Karpas-422 (cell line): ENCODE measurements at regions not wholly inside any gene's neighbourhood (a gene's known extent, or its start where the extent isn't known, plus 50 kb on each side); places are given as distances from the start of the nearest gene placed in this dataset.

Experiments
- DNase-seq: peaks from one replicate; pipeline ENCODE4 v3.0.0-alpha.2; 2015
- H2AFZ ChIP-seq: fragments of 200-600 bp; sonication (generic); 2 replicates; pipeline ENCODE4 v1.6.1; 2014; ENCODE audit warnings: antibody characterized with exemption, low read length, mixed read lengths
- H3K27ac ChIP-seq: fragments of 200-600 bp; sonication (generic); 2 replicates; pipeline ENCODE4 v1.5.1; 2014; ENCODE audit warnings: mild to moderate bottlenecking, low read length, moderate library complexity
- H3K27me3 ChIP-seq: fragments of 200-600 bp; sonication (generic); 2 replicates; pipeline ENCODE4 v1.6.1; 2014; ENCODE audit warnings: low read length, mixed read lengths
- H3K36me3 ChIP-seq: fragments of 200-600 bp; sonication (generic); 2 replicates; pipeline ENCODE4 v1.6.1; 2014; ENCODE audit warnings: low read length, mixed read lengths; ENCODE audit not compliant: insufficient read depth
- H3K4me1 ChIP-seq: fragments of 200-600 bp; sonication (generic); 2 replicates; pipeline ENCODE4 v1.6.1; 2014; ENCODE audit warnings: mild to moderate bottlenecking, low read length, mixed read lengths
- H3K4me2 ChIP-seq: fragments of 200-600 bp; sonication (generic); 2 replicates; pipeline ENCODE4 v1.6.1; 2014; ENCODE audit warnings: low read length, low read depth, mild to moderate bottlenecking; ENCODE audit not compliant: poor library complexity, severe bottlenecking
- H3K4me3 ChIP-seq: fragments of 200-600 bp; sonication (generic); 2 replicates; pipeline ENCODE4 v1.5.1; 2014; ENCODE audit warnings: mild to moderate bottlenecking, antibody characterized with exemption, low read length, mixed read lengths
- H3K79me2 ChIP-seq: fragments of 200-600 bp; sonication (generic); 2 replicates; pipeline ENCODE4 v1.6.1; 2014; ENCODE audit warnings: mild to moderate bottlenecking, low read length, mixed read lengths
- H3K9ac ChIP-seq: fragments of 200-600 bp; sonication (generic); 2 replicates; pipeline ENCODE4 v1.6.0; 2014; ENCODE audit warnings: low read length
- H3K9me2 ChIP-seq: fragments of 200-600 bp; sonication (generic), shearing (Covaris generic); replicated peaks from 2 replicates; pipeline ENCODE4 v1.6.0; 2014; ENCODE audit warnings: mild to moderate bottlenecking, low read length, moderate library complexity; ENCODE audit not compliant: insufficient read depth
- H3K9me3 ChIP-seq: fragments of 300-700, 200-600 bp; sonication (generic); 2 replicates; pipeline ENCODE4 v1.6.1; 2014; ENCODE audit warnings: low read length, mixed read lengths
- H4K20me1 ChIP-seq: fragments of 200-600 bp; sonication (generic); 2 replicates; pipeline ENCODE4 v1.6.1; 2014; ENCODE audit warnings: mild to moderate bottlenecking, antibody characterized with exemption, low read length, low read depth; ENCODE audit not compliant: insufficient read depth

DNA sequence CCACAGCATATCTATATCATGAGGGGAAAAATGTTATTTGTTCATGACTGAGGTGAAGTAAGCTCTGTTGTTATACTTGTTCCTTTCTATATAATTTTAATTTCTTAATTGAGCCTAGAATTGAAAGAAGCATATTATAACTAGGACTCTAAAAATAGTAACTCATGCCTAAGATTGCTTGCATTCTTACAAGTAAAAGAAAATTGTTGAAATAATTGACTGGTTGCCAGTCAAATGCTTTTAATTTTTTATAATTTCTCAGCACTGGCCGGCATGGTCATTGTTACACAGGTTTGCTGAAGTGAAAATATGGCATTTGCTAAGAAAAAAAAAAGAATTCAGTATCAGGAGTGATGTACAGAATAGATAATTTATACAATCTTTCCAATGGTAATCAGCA lies 104.8 kb downstream of the GASK1B start:
- Histone ChIP-seq H3K36me3 (no peaks in the 10 kb centered on the region), H3K9me2 (no peaks in the 10 kb centered on the region; the same call in 1 of the 2 replicates), H3K4me3 (no peak overlapping the region), H3K4me2 (no peak overlapping the region), H3K27ac (no peak overlapping the region), H3K79me2 (no peaks in the 10 kb centered on the region), H3K9ac (no peak overlapping the region), H3K4me1 (no peaks in the 10 kb centered on the region), H3K9me3 (no peaks in the 10 kb centered on the region), H4K20me1 (no peaks in the 10 kb centered on the region), H2AFZ (no peak overlapping the region), H3K27me3 (no peaks in the 10 kb centered on the region)
- no peak for DNase-seq

DNA sequence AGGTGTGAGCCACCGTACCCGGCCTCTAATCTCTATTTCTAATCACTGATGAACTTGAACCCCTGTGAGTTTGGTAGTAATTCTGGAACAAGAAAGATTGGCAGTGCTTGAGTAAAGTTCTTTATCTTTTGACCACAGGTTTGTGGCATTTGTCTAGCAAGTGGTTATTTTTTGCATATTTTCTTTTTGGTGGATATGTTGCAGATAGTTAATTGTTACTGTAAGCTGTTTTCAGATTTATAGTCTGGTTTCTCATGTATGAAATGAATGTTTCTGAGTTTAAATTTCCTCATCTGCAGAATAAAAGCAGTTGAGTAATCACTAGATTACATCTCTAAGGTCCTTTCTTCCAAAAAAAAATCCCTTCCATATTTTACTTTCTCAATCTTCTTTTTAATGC lies 105.2 kb downstream of the GASK1B start:
- Histone ChIP-seq H4K20me1 (no peaks in the 10 kb centered on the region), H3K36me3 (no peaks in the 10 kb centered on the region), H3K4me2 (no peak overlapping the region)

DNA sequence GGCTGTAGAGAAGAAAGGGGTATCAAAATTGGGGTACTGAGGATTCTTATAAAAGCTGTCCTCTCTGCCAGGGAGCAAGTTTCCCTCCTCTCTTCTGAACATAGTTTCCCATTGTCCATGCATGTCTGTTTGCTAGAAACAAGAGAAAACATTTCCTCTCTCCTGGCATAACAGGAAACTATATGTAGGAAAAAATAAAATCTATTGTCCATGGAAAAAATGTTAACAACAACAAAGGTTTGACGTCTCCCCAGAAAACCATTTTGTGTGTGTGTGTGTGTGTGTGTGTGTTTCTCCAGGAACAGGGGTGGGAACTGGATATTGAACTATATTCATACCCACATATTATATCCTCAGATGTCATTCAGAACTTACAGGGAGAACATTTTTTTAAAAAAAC lies 107.2 kb downstream of the GASK1B start:
- no peak overlapping the region for H3K9ac ChIP-seq
- no peak overlapping the region for H3K27ac ChIP-seq
- no peaks in the 10 kb centered on the region for H3K4me1 ChIP-seq
- H3K79me2 ChIP-seq = no peaks in the 10 kb centered on the region
- H4K20me1 ChIP-seq = no peaks in the 10 kb centered on the region
- H3K9me3 ChIP-seq = no peaks in the 10 kb centered on the region
- no peak overlapping the region for H3K4me3 ChIP-seq
- H3K36me3 ChIP-seq = no peaks in the 10 kb centered on the region
- no peaks in the 10 kb centered on the region for H3K27me3 ChIP-seq
- DNase-seq = no peak
- no peak overlapping the region for H3K4me2 ChIP-seq
- H3K9me2 ChIP-seq = no peaks in the 10 kb centered on the region; the same call in 1 of the 2 replicates
- no peak overlapping the region for H2AFZ ChIP-seq

More for the DNA sequence above, 105.2 kb downstream of the GASK1B start:
- no peaks in the 10 kb centered on the region for H3K27me3 ChIP-seq
- no peak overlapping the region for H2AFZ ChIP-seq
- no peak overlapping the region for H3K9ac ChIP-seq
- no peak for DNase-seq
- H3K4me3 ChIP-seq = no peak overlapping the region
- no peaks in the 10 kb centered on the region for H3K79me2 ChIP-seq
- H3K9me2 ChIP-seq = no peaks in the 10 kb centered on the region; the same call in 1 of the 2 replicates
- H3K4me1 ChIP-seq = no peaks in the 10 kb centered on the region
- H3K27ac ChIP-seq = no peak overlapping the region
- no peaks in the 10 kb centered on the region for H3K9me3 ChIP-seq

GRCh38 chr4:158065176-158065575 lies 107.6 kb downstream of the GASK1B start:
- Histone ChIP-seq H3K27ac (no peak overlapping the region), H3K79me2 (no peaks in the 10 kb centered on the region), H3K27me3 (no peaks in the 10 kb centered on the region), H3K4me2 (no peak overlapping the region), H3K9me3 (no peaks in the 10 kb centered on the region), H3K4me1 (no peaks in the 10 kb centered on the region), H4K20me1 (no peaks in the 10 kb centered on the region), H3K4me3 (no peak overlapping the region), H3K9ac (no peak overlapping the region), H3K36me3 (no peaks in the 10 kb centered on the region), H3K9me2 (no peaks in the 10 kb centered on the region; the same call in 1 of the 2 replicates), H2AFZ (no peak overlapping the region)
- no peak for DNase-seq

- no peak for DNase-seq
- no peaks in the 10 kb centered on the region for H3K79me2 ChIP-seq
- H2AFZ ChIP-seq = no peak overlapping the region
- H4K20me1 ChIP-seq = no peaks in the 10 kb centered on the region
- H3K27me3 ChIP-seq = no peaks in the 10 kb centered on the region
- H3K36me3 ChIP-seq = no peaks in the 10 kb centered on the region
- no peak overlapping the region for H3K4me3 ChIP-seq
- no peak overlapping the region for H3K9ac ChIP-seq
- H3K9me2 ChIP-seq = 0 out of 2 replicates have a peak, but pooled peaks cover 4% of the 10 kb centered on the region
- no peaks in the 10 kb centered on the region for H3K4me1 ChIP-seq
- no peak overlapping the region for H3K4me2 ChIP-seq
- H3K9me3 ChIP-seq = peaks cover 21% of the 10 kb centered on the region
- no peak overlapping the region for H3K27ac ChIP-seq
Observed at GRCh38 chr4:158056689-158057245, 116.1 kb downstream of the GASK1B start.

GRCh38 chr4:158055668-158056067 lies 117.2 kb downstream of the GASK1B start:
- H3K4me1 ChIP-seq = no peaks in the 10 kb centered on the region
- no peak overlapping the region for H3K27ac ChIP-seq
- no peak overlapping the region for H3K4me2 ChIP-seq
- H3K9ac ChIP-seq = no peak overlapping the region
- H3K27me3 ChIP-seq = no peaks in the 10 kb centered on the region
- no peaks in the 10 kb centered on the region for H3K79me2 ChIP-seq
- peaks cover 21% of the 10 kb centered on the region for H3K9me3 ChIP-seq
- H3K4me3 ChIP-seq = no peak overlapping the region
- no peak overlapping the region for H2AFZ ChIP-seq
- no peaks in the 10 kb centered on the region for H4K20me1 ChIP-seq
- H3K36me3 ChIP-seq = no peaks in the 10 kb centered on the region
- no peak for DNase-seq
- H3K9me2 ChIP-seq = 0 out of 2 replicates have a peak, but pooled peaks cover 4% of the 10 kb centered on the region

DNA sequence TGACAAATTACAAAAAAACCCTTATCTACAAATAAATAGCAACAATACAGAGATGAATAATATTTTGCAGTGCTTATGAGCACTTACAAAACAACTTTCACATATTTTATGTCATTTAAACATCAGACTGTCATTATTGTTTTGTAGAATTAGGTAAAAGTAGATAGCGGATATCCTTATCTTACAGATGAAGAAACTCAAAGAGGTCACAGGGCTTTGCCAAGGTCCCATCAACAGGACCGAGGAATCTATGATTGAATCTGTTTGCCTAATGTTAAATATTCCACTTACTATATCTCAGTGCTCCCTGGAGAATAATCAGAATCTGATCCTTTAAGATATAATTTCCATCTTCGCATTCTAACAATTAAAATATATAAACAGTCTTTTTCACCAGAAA lies 119.0 kb downstream of the GASK1B start:
- Histone ChIP-seq H3K9me2 (0 out of 2 replicates have a peak, but pooled peaks cover 4% of the 10 kb centered on the region), H4K20me1 (no peaks in the 10 kb centered on the region), H3K9me3 (peaks cover 21% of the 10 kb centered on the region), H3K4me1 (no peaks in the 10 kb centered on the region), H3K27ac (no peak overlapping the region), H3K27me3 (no peaks in the 10 kb centered on the region), H3K36me3 (no peaks in the 10 kb centered on the region), H3K4me2 (no peak overlapping the region), H3K9ac (no peak overlapping the region), H2AFZ (no peak overlapping the region), H3K79me2 (no peaks in the 10 kb centered on the region), H3K4me3 (no peak overlapping the region)
- DNase-seq = no peak

GRCh38 chr4:158053086-158053485 lies 119.7 kb downstream of the GASK1B start:
- no peak overlapping the region for H3K9ac ChIP-seq
- no peak overlapping the region for H3K4me2 ChIP-seq
- DNase-seq = no peak
- H4K20me1 ChIP-seq = no peaks in the 10 kb centered on the region
- H2AFZ ChIP-seq = no peak overlapping the region
- no peaks in the 10 kb centered on the region for H3K27me3 ChIP-seq
- H3K4me3 ChIP-seq = no peak overlapping the region
- 0 out of 2 replicates have a peak, but pooled peaks cover 4% of the 10 kb centered on the region for H3K9me2 ChIP-seq
- H3K79me2 ChIP-seq = no peaks in the 10 kb centered on the region
- H3K36me3 ChIP-seq = no peaks in the 10 kb centered on the region
- H3K9me3 ChIP-seq = peaks cover 21% of the 10 kb centered on the region
- H3K27ac ChIP-seq = no peak overlapping the region
- no peaks in the 10 kb centered on the region for H3K4me1 ChIP-seq
